Heart left ventricle (tissue), 13 donors: ENCODE measurements at regions not wholly inside any gene's neighbourhood (a gene's known extent, or its start where the extent isn't known, plus 50 kb on each side); places are given as distances from the start of the nearest gene placed in this dataset.

Experiments
- POLR2A ChIP-seq, 2 donors: fragments of 450-650 bp; IDR thresholded peaks; one replicate each; pipeline ENCODE4 v1.6.1; 2017; ENCODE audit warnings: antibody characterized with exemption in 2 of 2, mild to moderate bottlenecking in 2 of 2, moderate library complexity in 2 of 2
- TF ChIP-seq, protein P1 (sequence below), 12 donors: fragments of 200-600 bp; sonication (generic) in 4 of 12; IDR thresholded peaks; one replicate each; pipeline versions ENCODE4 v1.5.0 to v1.8.0; 2018 to 2022; ENCODE audit warnings: antibody characterized with exemption in 12 of 12, mild to moderate bottlenecking in 5 of 12
- donor health status: ischemic (EF 13 %, LVEDD 7.1; RV severe dilation, severe dysfunction).
- donor health status: DM: no; HTN: yes; CAD: no.
- donor health status: DM: no; HTN: no; CAD: no.
- donor health status: ischemic (EF 25% LVEDD 6.9; RV normal size, moderate dysfunction).
- donor health status: ischemic (EF 25% LVEDD 5.7; RV mildly dilated, moderate dysfunction).
- donor health status: ischemic (EF 35%, LVEDD 5.7; RV mildly dilated, moderate dysfunction).
- donor health status: nonischemic (EF 11% LVEDD 7.7; RV severe dilation, severe dysfunction).
- donor health status: DM: yes; HTN: yes; CAD: no.
- donor health status: PGD.
- donor health status: ischemic (EF 29% LVEDD 5.4; RV normal size, mild dysfunction).
- donor health status: nonischemic (EF 23%, LVEDD 6.1; RV moderate dilation, normal function).

DNA sequence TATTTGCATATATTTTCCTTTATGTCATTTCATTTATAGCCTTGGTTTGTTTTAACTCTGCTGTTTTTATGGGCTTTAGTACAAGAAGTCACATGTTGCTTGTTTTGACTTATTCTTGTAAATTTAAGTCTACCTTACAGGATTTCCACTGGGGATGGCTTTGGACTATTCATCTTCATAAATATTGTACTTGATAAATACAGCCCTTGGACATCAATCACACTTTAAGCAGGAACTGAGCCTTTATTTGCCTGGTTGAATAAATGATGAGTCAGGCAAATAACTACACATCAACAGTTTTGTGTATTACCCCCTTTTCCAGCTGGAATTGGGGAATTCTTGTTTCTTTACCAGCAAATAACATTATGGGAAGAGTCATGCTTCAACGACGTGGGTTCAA, 286.0 kb downstream of the CNTN3 start:
- no peak for TF ChIP-seq POLR2A (IDR thresholded peaks at IDR 0.05)
- TF ChIP-seq, protein P1, sequence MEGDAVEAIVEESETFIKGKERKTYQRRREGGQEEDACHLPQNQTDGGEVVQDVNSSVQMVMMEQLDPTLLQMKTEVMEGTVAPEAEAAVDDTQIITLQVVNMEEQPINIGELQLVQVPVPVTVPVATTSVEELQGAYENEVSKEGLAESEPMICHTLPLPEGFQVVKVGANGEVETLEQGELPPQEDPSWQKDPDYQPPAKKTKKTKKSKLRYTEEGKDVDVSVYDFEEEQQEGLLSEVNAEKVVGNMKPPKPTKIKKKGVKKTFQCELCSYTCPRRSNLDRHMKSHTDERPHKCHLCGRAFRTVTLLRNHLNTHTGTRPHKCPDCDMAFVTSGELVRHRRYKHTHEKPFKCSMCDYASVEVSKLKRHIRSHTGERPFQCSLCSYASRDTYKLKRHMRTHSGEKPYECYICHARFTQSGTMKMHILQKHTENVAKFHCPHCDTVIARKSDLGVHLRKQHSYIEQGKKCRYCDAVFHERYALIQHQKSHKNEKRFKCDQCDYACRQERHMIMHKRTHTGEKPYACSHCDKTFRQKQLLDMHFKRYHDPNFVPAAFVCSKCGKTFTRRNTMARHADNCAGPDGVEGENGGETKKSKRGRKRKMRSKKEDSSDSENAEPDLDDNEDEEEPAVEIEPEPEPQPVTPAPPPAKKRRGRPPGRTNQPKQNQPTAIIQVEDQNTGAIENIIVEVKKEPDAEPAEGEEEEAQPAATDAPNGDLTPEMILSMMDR (IDR thresholded peaks at IDR 0.05): no peak
